Endothelial cell of umbilical vein (primary cell): ENCODE measurements at regions not wholly inside any gene's neighbourhood (a gene's known extent, or its start where the extent isn't known, plus 50 kb on each side); places are given as distances from the start of the nearest gene placed in this dataset.

Source experiments
- BruUV-seq: library from RNA; stranded (reverse); fragments of 400-500 nt; replicated peaks from 2 replicates; lab custom pipeline; 2021; lab: Mats Ljungman, UMichigan
- CTCF ChIA-PET: fragments of 300-600, 350-600 bp; sonication (Branson Sonifier 250); formaldehyde crosslinking; loops from one replicate; lab custom pipeline; 2021; ENCODE audit warnings: antibody characterized with exemption, inconsistent platforms; lab: Charles Lee
- POLR2A ChIA-PET: fragments of 300-600, 350-600 bp; sonication (Branson Sonifier 250); formaldehyde crosslinking; loops from one replicate; lab custom pipeline; 2021; ENCODE audit warnings: antibody characterized with exemption, inconsistent platforms; lab: Charles Lee
- DNase-seq: peaks from one replicate; pipeline ENCODE4 v3.0.0-alpha.2; 2011; ENCODE audit warnings: low read depth, low spot score
- FAIRE-seq: peaks from 2 replicates; lab custom pipeline; 2011; peaks lifted over from hg19 to GRCh38; lab: Jason Lieb, UNC
- H2AFZ ChIP-seq: 2 replicates; pipeline ENCODE4 v1.6.0; 2012; ENCODE audit warnings: low read depth, low read length, control low read depth, inconsistent platforms
- H3K27ac ChIP-seq: 2 replicates; pipeline ENCODE4 v1.5.1; 2011; ENCODE audit warnings: low read depth, mild to moderate bottlenecking, control low read depth, low read length, moderate library complexity; ENCODE audit not compliant: insufficient read depth
- H3K27me3 ChIP-seq, 2 experiments: 2 replicates each; pipeline versions ENCODE4 v1.6.0 to v1.6.1; 2011; ENCODE audit warnings: low read length in 2 of 2, mixed read lengths in 1 of 2; ENCODE audit not compliant: control insufficient read depth in 2 of 2, insufficient read depth in 2 of 2
- H3K36me3 ChIP-seq, 2 experiments: 2 replicates in 1 of 2; 3 replicates in 1 of 2; pipeline ENCODE4 v1.5.1; 2011; ENCODE audit warnings: low read length in 2 of 2, mild to moderate bottlenecking in 1 of 2, moderate library complexity in 1 of 2; ENCODE audit not compliant: control insufficient read depth in 2 of 2, insufficient read depth in 2 of 2; ENCODE audit errors: extremely low read depth in 1 of 2
- H3K4me1 ChIP-seq: 3 replicates; pipeline ENCODE4 v1.5.1; 2011; ENCODE audit warnings: mild to moderate bottlenecking, low read length; ENCODE audit not compliant: control insufficient read depth, insufficient read depth; ENCODE audit errors: extremely low read depth
- H3K4me2 ChIP-seq: 2 replicates; pipeline ENCODE4 v1.6.1; 2011; ENCODE audit warnings: low read length, control low read depth, mixed read lengths; ENCODE audit not compliant: insufficient read depth
- H3K4me3 ChIP-seq, 3 experiments: fragments of 200-600 bp in 1 of 3; sonication (generic), shearing (Covaris generic) in 1 of 3; replicated peaks in 1 of 3; 2 replicates each; pipeline ENCODE4 v1.5.1; 2011 to 2016; ENCODE audit warnings: control low read depth in 3 of 3, low read length in 3 of 3, mild to moderate bottlenecking in 2 of 3, inconsistent platforms in 1 of 3, low read depth in 1 of 3, moderate library complexity in 1 of 3; ENCODE audit not compliant: insufficient read depth in 1 of 3
- H3K79me2 ChIP-seq: 2 replicates; pipeline ENCODE4 v1.6.0; 2012; ENCODE audit warnings: low read length, inconsistent platforms; ENCODE audit not compliant: control insufficient read depth, insufficient read depth
- H3K9ac ChIP-seq: replicated peaks from 2 replicates; pipeline ENCODE3; 2011; ENCODE audit warnings: low read length, control low read depth; ENCODE audit not compliant: insufficient read depth; ENCODE audit errors: extremely low read depth
- H3K9me1 ChIP-seq: replicated peaks from 3 replicates; pipeline ENCODE4 v1.6.0; 2011; ENCODE audit warnings: mild to moderate bottlenecking, low read length; ENCODE audit not compliant: control insufficient read depth, insufficient read depth; ENCODE audit errors: extremely low read depth
- H3K9me3 ChIP-seq: replicated peaks from 2 replicates; pipeline ENCODE4 v1.5.1; 2012; ENCODE audit warnings: low read length, inconsistent platforms; ENCODE audit not compliant: control insufficient read depth, insufficient read depth
- H4K20me1 ChIP-seq: replicated peaks from 2 replicates; pipeline ENCODE3; 2011; ENCODE audit warnings: mild to moderate bottlenecking, low read length; ENCODE audit not compliant: control insufficient read depth, insufficient read depth; ENCODE audit errors: extremely low read depth
- EZH2 ChIP-seq: IDR thresholded peaks from 2 replicates; pipeline ENCODE4 v1.6.1; 2012; ENCODE audit warnings: borderline replicate concordance, low read depth, mild to moderate bottlenecking, moderate library complexity, low read length, inconsistent platforms; ENCODE audit not compliant: severe bottlenecking
- FOS ChIP-seq: IDR thresholded peaks from 2 replicates; pipeline ENCODE4 v1.6.1; 2011; ENCODE audit warnings: mild to moderate bottlenecking, low read length, moderate library complexity, borderline replicate concordance; ENCODE audit not compliant: insufficient read depth
- GATA2 ChIP-seq: IDR thresholded peaks from 2 replicates; pipeline ENCODE4 v1.7.0; 2011; ENCODE audit warnings: low read depth, mild to moderate bottlenecking, moderate library complexity, mixed read lengths, low read length; ENCODE audit not compliant: insufficient read length, insufficient read depth
- JUN ChIP-seq: IDR thresholded peaks from 2 replicates; pipeline ENCODE4 v1.6.1; 2011; ENCODE audit warnings: borderline replicate concordance, low read depth; ENCODE audit not compliant: insufficient read length, insufficient read depth
- MYC ChIP-seq: IDR thresholded peaks from one replicate; pipeline ENCODE4 v1.6.1; 2011; ENCODE audit warnings: mild to moderate bottlenecking, low read depth, low read length
- POLR2A ChIP-seq: IDR thresholded peaks from 2 replicates; pipeline ENCODE4 v1.6.1; 2012; ENCODE audit warnings: low read depth, mild to moderate bottlenecking, control low read depth, low read length
- POLR2AphosphoS5 ChIP-seq: IDR thresholded peaks from 2 replicates; pipeline ENCODE4 v1.6.1; 2012; ENCODE audit warnings: low read depth, mild to moderate bottlenecking, control low read depth, low read length, moderate library complexity; ENCODE audit not compliant: insufficient read depth
- dilution Hi-C: fragments of 300-500 bp; cut with MboI; formaldehyde crosslinking; loops from one replicate; pipeline ENCODE4 v1.15.0; 2019; ENCODE audit warnings: low sequenced_read_pairs; ENCODE audit not compliant: extremely low pct_ligation_motif_present
- intact Hi-C: fragments of 100-400 bp; cut with micrococcal nuclease; formaldehyde crosslinking; loops from one replicate; pipeline ENCODE4 v1.10.0; 2022
- TF ChIP-seq, protein P1 (sequence below), 2 donors: IDR thresholded peaks; 1 replicate in 1 of 2; 2 replicates in 1 of 2; pipeline ENCODE4 v1.5.1; 2011; ENCODE audit warnings: low read length in 2 of 2, mild to moderate bottlenecking in 2 of 2, moderate library complexity in 2 of 2, control low read depth in 1 of 2, inconsistent platforms in 1 of 2, low read depth in 1 of 2; ENCODE audit not compliant: insufficient read depth in 1 of 2; ENCODE audit errors: extremely low read depth in 1 of 2
- TF ChIP-seq, protein P2 (sequence below): IDR thresholded peaks from 2 replicates; pipeline ENCODE4 v1.6.1; 2011; ENCODE audit not compliant: insufficient read depth, insufficient read length

DNA sequence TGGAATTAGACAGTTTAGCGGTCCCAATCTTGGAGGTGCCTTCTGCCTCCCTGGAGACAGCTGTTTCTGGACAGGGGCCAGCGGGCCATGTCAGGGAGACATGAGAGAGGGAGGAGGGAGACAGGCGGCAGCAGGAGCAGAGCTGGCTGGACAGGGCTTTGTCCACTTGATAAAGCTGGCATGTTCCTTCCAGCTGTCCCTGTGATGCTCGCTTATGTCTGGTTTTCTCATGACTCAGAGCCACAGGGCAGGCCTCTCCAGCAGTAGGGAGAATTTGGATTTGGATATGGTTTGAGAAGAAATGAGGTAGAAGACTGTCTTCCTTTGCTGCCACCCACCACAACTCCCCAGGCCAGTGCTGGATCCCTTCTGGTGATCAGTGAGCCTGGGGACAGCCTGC, 51.7 kb upstream of the SORCS3 start:
- BruUV-seq = no TSS peak
- no peaks in the 10 kb centered on the region for H4K20me1 ChIP-seq
- TF ChIP-seq EZH2 (no peak), MYC (no peak), FOS (no peak), POLR2AphosphoS5 (no peak), JUN (no peak), GATA2 (no peak), POLR2A (no peak)
- TF ChIP-seq, protein P1, sequence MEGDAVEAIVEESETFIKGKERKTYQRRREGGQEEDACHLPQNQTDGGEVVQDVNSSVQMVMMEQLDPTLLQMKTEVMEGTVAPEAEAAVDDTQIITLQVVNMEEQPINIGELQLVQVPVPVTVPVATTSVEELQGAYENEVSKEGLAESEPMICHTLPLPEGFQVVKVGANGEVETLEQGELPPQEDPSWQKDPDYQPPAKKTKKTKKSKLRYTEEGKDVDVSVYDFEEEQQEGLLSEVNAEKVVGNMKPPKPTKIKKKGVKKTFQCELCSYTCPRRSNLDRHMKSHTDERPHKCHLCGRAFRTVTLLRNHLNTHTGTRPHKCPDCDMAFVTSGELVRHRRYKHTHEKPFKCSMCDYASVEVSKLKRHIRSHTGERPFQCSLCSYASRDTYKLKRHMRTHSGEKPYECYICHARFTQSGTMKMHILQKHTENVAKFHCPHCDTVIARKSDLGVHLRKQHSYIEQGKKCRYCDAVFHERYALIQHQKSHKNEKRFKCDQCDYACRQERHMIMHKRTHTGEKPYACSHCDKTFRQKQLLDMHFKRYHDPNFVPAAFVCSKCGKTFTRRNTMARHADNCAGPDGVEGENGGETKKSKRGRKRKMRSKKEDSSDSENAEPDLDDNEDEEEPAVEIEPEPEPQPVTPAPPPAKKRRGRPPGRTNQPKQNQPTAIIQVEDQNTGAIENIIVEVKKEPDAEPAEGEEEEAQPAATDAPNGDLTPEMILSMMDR (IDR thresholded peaks at IDR 0.05; ENCODE audit: extremely low read depth in 1 of 2, insufficient read depth in 1 of 2, low read depth in 1 of 2, low read length in 2 of 2) = no peak
- TF ChIP-seq, protein P2, sequence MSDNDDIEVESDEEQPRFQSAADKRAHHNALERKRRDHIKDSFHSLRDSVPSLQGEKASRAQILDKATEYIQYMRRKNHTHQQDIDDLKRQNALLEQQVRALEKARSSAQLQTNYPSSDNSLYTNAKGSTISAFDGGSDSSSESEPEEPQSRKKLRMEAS = no peak
- H3K4me1 ChIP-seq = no peaks in the 10 kb centered on the region
- H3K4me3 ChIP-seq = no peak overlapping the region
- ChIA-PET CTCF (interaction anchor here (2.2 kb wide), 1 partner anchor 10 kb away, joined by 7 read pairs; no protein-coding TSS in a partner anchor), POLR2A (no interaction called here)
- no peak overlapping the region for H2AFZ ChIP-seq
- intact Hi-C loops (no loop called here), dilution Hi-C loops (no loop called here)
- no peaks in the 10 kb centered on the region for H3K9me1 ChIP-seq
- no peaks in the 10 kb centered on the region for H3K27me3 ChIP-seq
- H3K4me2 ChIP-seq = no peak overlapping the region
- no peaks in the 10 kb centered on the region for H3K9me3 ChIP-seq
- no peak overlapping the region for H3K9ac ChIP-seq
- H3K79me2 ChIP-seq = no peaks in the 10 kb centered on the region
- DNase-seq (no peak), FAIRE-seq (no peak)
- H3K36me3 ChIP-seq = no peaks in the 10 kb centered on the region
- H3K27ac ChIP-seq = no peak overlapping the region
